Trophoblast cell (in vitro differentiated cells and primary cell): ENCODE measurements at regions not wholly inside any gene's neighbourhood (a gene's known extent, or its start where the extent isn't known, plus 50 kb on each side); places are given as distances from the start of the nearest gene placed in this dataset.
A peak's percentile ranks its signal among the peaks of the same experiment; 100 is the strongest.

Experiments
- DNase-seq, 2 donors: peaks; one replicate each; pipeline ENCODE4 v3.0.0-alpha.2; 2016
- H2AFZ ChIP-seq: 2 replicates; pipeline ENCODE4 v1.6.1; 2013; ENCODE audit warnings: low read length, moderate library complexity, mild to moderate bottlenecking; ENCODE audit not compliant: insufficient read depth, poor library complexity
- H2AK5ac ChIP-seq: 2 replicates; pipeline ENCODE4 v1.6.1; 2013; ENCODE audit warnings: mild to moderate bottlenecking, low read length
- H2BK120ac ChIP-seq: 2 replicates; pipeline ENCODE4 v1.6.1; 2013; ENCODE audit warnings: low read length, mild to moderate bottlenecking, moderate library complexity; ENCODE audit not compliant: insufficient read depth, poor library complexity
- H2BK12ac ChIP-seq: 2 replicates; pipeline ENCODE4 v1.6.1; 2013; ENCODE audit warnings: mild to moderate bottlenecking, low read length, moderate library complexity
- H2BK5ac ChIP-seq: 2 replicates; pipeline ENCODE4 v1.6.1; 2013; ENCODE audit warnings: low read length, low read depth, moderate library complexity, mild to moderate bottlenecking; ENCODE audit not compliant: poor library complexity
- H3K14ac ChIP-seq: 2 replicates; pipeline ENCODE4 v1.6.1; 2013; ENCODE audit warnings: mild to moderate bottlenecking, low read length
- H3K18ac ChIP-seq: 2 replicates; pipeline ENCODE4 v1.6.1; 2013; ENCODE audit warnings: mild to moderate bottlenecking, low read length
- H3K23ac ChIP-seq: 2 replicates; pipeline ENCODE4 v1.6.1; 2013; ENCODE audit warnings: low read length
- H3K27ac ChIP-seq: 2 replicates; pipeline ENCODE4 v1.5.1; 2013; ENCODE audit warnings: low read depth, mild to moderate bottlenecking, inconsistent platforms, low read length, moderate library complexity
- H3K27me3 ChIP-seq: 2 replicates; pipeline ENCODE4 v1.6.1; 2013; ENCODE audit warnings: inconsistent platforms, mild to moderate bottlenecking, low read length, moderate library complexity; ENCODE audit not compliant: insufficient read depth
- H3K36me3 ChIP-seq, 2 experiments: 1 replicate in 1 of 2; 2 replicates in 1 of 2; pipeline ENCODE4 v1.6.1; 2013; ENCODE audit warnings: low read length in 2 of 2, mild to moderate bottlenecking in 2 of 2, moderate library complexity in 1 of 2; ENCODE audit not compliant: insufficient read depth in 2 of 2, control insufficient read depth in 1 of 2
- H3K4ac ChIP-seq: 2 replicates; pipeline ENCODE4 v1.6.1; 2013; ENCODE audit warnings: low read depth, mild to moderate bottlenecking, low read length, moderate library complexity
- H3K4me1 ChIP-seq, 2 experiments: 1 replicate in 1 of 2; 2 replicates in 1 of 2; pipeline ENCODE4 v1.6.1; 2013; ENCODE audit warnings: low read length in 2 of 2, mild to moderate bottlenecking in 2 of 2, moderate library complexity in 1 of 2; ENCODE audit not compliant: insufficient read depth in 2 of 2, control insufficient read depth in 1 of 2
- H3K4me2 ChIP-seq: 2 replicates; pipeline ENCODE4 v1.6.1; 2013; ENCODE audit warnings: inconsistent platforms, mild to moderate bottlenecking, low read length, moderate library complexity
- H3K4me3 ChIP-seq: 2 replicates; pipeline ENCODE4 v1.5.1; 2013; ENCODE audit warnings: mild to moderate bottlenecking, low read depth, low read length, inconsistent platforms
- H3K79me1 ChIP-seq: one replicate; pipeline ENCODE4 v1.6.1; 2013; ENCODE audit warnings: low read length
- H3K79me2 ChIP-seq: 2 replicates; pipeline ENCODE4 v1.6.1; 2013; ENCODE audit warnings: low read length, mild to moderate bottlenecking; ENCODE audit not compliant: control insufficient read depth, insufficient read depth, poor library complexity
- H3K9ac ChIP-seq: 2 replicates; pipeline ENCODE4 v1.6.1; 2013; ENCODE audit warnings: mild to moderate bottlenecking, low read length
- H3K9me3 ChIP-seq: 2 replicates; pipeline ENCODE4 v1.6.1; 2013; ENCODE audit warnings: low read depth, mild to moderate bottlenecking, control low read depth, inconsistent platforms, low read length; ENCODE audit not compliant: insufficient read depth
- H4K12ac ChIP-seq: 2 replicates; pipeline ENCODE4 v1.6.1; 2013; ENCODE audit warnings: low read depth, mild to moderate bottlenecking, low read length, moderate library complexity
- H4K8ac ChIP-seq: 2 replicates; pipeline ENCODE4 v1.6.1; 2013; ENCODE audit warnings: low read depth, mild to moderate bottlenecking, low read length, moderate library complexity
- H4K91ac ChIP-seq: one replicate; pipeline ENCODE4 v1.6.1; 2013; ENCODE audit warnings: low read depth, mild to moderate bottlenecking, low read length, moderate library complexity
- WGBS: extraction: QIAGEN DNeasy Blood & Tissue Kit; methylation state at CpG from one replicate; pipeline ENCODE4 v1.1.7; 2013; ENCODE audit warnings: missing lambda C conversion rate; ENCODE audit not compliant: insufficient read length, insufficient coverage; ENCODE audit errors: extremely low coverage; 5-methylcytosine and 5-hydroxymethylcytosine counted together

- Histone ChIP-seq H3K9ac (no peak overlapping the region), H2BK5ac (no peak overlapping the region)
Measured at GRCh38 chr2:83951378-83951947, 507.6 kb downstream of the SUCLG1 start.

DNA sequence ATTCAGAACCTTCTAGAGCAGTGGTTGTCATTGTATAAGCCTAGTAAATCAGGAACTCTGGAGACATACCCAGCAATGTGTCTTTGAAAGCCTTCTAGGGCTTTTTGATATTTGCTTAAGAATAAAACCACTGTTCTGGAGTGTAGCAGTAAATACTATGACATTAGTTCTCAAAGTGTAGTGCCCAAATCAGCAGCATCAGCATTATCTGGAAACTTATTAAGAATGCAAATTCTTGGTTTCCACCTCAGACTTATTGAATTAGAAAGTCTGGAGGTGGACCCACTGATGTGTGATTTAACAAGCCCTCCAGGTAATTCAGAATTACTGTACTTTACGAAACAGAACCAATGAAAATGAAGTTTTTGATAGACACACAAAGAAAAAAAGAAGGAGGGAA is 509.7 kb downstream of the SUCLG1 start:
- Histone ChIP-seq H4K8ac (no peak overlapping the region), H4K12ac (no peak overlapping the region), H3K27me3 (no peaks in the 10 kb centered on the region), H3K9me3 (no peaks in the 10 kb centered on the region), H3K79me1 (no peaks in the 10 kb centered on the region), H2BK5ac (no peak overlapping the region), H3K4me1 (no peaks in the 10 kb centered on the region), H3K36me3 (no peaks in the 10 kb centered on the region), H2BK12ac (no peak overlapping the region), H2AK5ac (no peak overlapping the region), H2AFZ (no peak overlapping the region), H3K23ac (no peak overlapping the region), H4K91ac (no peak overlapping the region), H3K27ac (no peak overlapping the region), H3K9ac (no peak overlapping the region), H3K14ac (no peak overlapping the region), H3K4ac (no peak overlapping the region), H3K18ac (no peak overlapping the region), H3K79me2 (no peaks in the 10 kb centered on the region), H3K4me3 (no peak overlapping the region), H3K4me2 (no peak overlapping the region), H2BK120ac (no peak overlapping the region)
- no CpG with 5 or more reads among the region's 1 CpG for WGBS
- no peak for DNase-seq

More at GRCh38 chr2:83951378-83951947, 507.6 kb downstream of the SUCLG1 start:
- Histone ChIP-seq H3K4me3 (no peak overlapping the region), H3K79me1 (no peaks in the 10 kb centered on the region), H3K23ac (no peak overlapping the region), H2AK5ac (no peak overlapping the region), H2AFZ (no peak overlapping the region), H4K8ac (no peak overlapping the region), H3K4me1 (no peaks in the 10 kb centered on the region), H4K91ac (no peak overlapping the region), H2BK12ac (no peak overlapping the region), H3K9me3 (no peaks in the 10 kb centered on the region), H3K14ac (no peak overlapping the region), H3K27me3 (no peaks in the 10 kb centered on the region), H3K36me3 (no peaks in the 10 kb centered on the region), H4K12ac (no peak overlapping the region), H3K4ac (no peak overlapping the region), H3K79me2 (no peaks in the 10 kb centered on the region), H3K27ac (no peak overlapping the region), H3K4me2 (no peak overlapping the region), H2BK120ac (no peak overlapping the region), H3K18ac (no peak overlapping the region)
- no peak for DNase-seq
- WGBS = no CpG with 5 or more reads among the region's 4 CpGs

- no peak overlapping the region for H2BK12ac ChIP-seq
- no peak overlapping the region for H3K4me2 ChIP-seq
- H3K9me3 ChIP-seq = no peaks in the 10 kb centered on the region
- H3K27ac ChIP-seq = no peak overlapping the region
- no peaks in the 10 kb centered on the region for H3K79me1 ChIP-seq
- no peak overlapping the region for H4K12ac ChIP-seq
- no peak overlapping the region for H2BK5ac ChIP-seq
- H3K4ac ChIP-seq = no peak overlapping the region
- H4K8ac ChIP-seq = no peak overlapping the region
- H3K23ac ChIP-seq = no peak overlapping the region
- DNase-seq = no peak
- H3K9ac ChIP-seq = no peak overlapping the region
- no peaks in the 10 kb centered on the region for H3K79me2 ChIP-seq
- no peak overlapping the region for H2BK120ac ChIP-seq
- H3K27me3 ChIP-seq = no peaks in the 10 kb centered on the region
- no peaks in the 10 kb centered on the region for H3K4me1 ChIP-seq
- no peak overlapping the region for H2AFZ ChIP-seq
- H3K36me3 ChIP-seq = no peaks in the 10 kb centered on the region
- H4K91ac ChIP-seq = no peak overlapping the region
- H3K14ac ChIP-seq = no peak overlapping the region
- no peak overlapping the region for H3K4me3 ChIP-seq
- no peak overlapping the region for H2AK5ac ChIP-seq
- WGBS = no CpG with 5 or more reads among the region's 3 CpGs
- no peak overlapping the region for H3K18ac ChIP-seq
Measured at GRCh38 chr2:83944191-83944590, 514.9 kb downstream of the SUCLG1 start.

- no peak overlapping the region for H3K14ac ChIP-seq
- no peaks in the 10 kb centered on the region for H3K36me3 ChIP-seq
- H4K8ac ChIP-seq = no peak overlapping the region
- no peaks in the 10 kb centered on the region for H3K79me1 ChIP-seq
- no peak overlapping the region for H3K23ac ChIP-seq
- H4K12ac ChIP-seq = no peak overlapping the region
- no peak overlapping the region for H2AK5ac ChIP-seq
- H2BK120ac ChIP-seq = no peak overlapping the region
- no peak overlapping the region for H3K4me2 ChIP-seq
- H2BK12ac ChIP-seq = no peak overlapping the region
- H3K9ac ChIP-seq = no peak overlapping the region
- no peak overlapping the region for H3K4me3 ChIP-seq
- no peaks in the 10 kb centered on the region for H3K79me2 ChIP-seq
- no peak overlapping the region for H3K18ac ChIP-seq
- no peaks in the 10 kb centered on the region for H3K4me1 ChIP-seq
- no peak overlapping the region for H2AFZ ChIP-seq
- no peaks in the 10 kb centered on the region for H3K27me3 ChIP-seq
- DNase-seq = peak in 1 of 2 donors; percentile 16
- H3K9me3 ChIP-seq = no peaks in the 10 kb centered on the region
- H4K91ac ChIP-seq = no peak overlapping the region
- no CpG with 5 or more reads among the region's 3 CpGs for WGBS
- no peak overlapping the region for H2BK5ac ChIP-seq
- no peak overlapping the region for H3K27ac ChIP-seq
- no peak overlapping the region for H3K4ac ChIP-seq
Measured at GRCh38 chr2:83943265-83943664, 515.8 kb downstream of the SUCLG1 start.
